T-helper 17 cell (primary cell): ENCODE measurements at regions not wholly inside any gene's neighbourhood (a gene's known extent, or its start where the extent isn't known, plus 50 kb on each side); places are given as distances from the start of the nearest gene placed in this dataset.

ENCODE experiments used
- ATAC-seq: fragments of 150-1000 bp; cut with Tn5 transposase; 2 replicates; pipeline ENCODE4 v1.10.0; 2021; ENCODE audit warnings: mild to moderate bottlenecking, moderate library complexity
- DNase-seq, 3 donors: peaks; one replicate each; pipeline versions ENCODE4 v3.0.0 to v3.0.0-alpha.2; 2020 to 2021
- H3K9me3 ChIP-seq: one replicate; pipeline ENCODE4 v1.7.0; 2013; ENCODE audit warnings: low read length, mild to moderate bottlenecking; ENCODE audit not compliant: control insufficient read depth, poor library complexity, severe bottlenecking
- H3K27ac Mint-ChIP-seq: one replicate; pipeline ENCODE4 v1.8.0; 2022; ENCODE audit warnings: mild to moderate bottlenecking, moderate library complexity, mixed read lengths
- H3K27me3 Mint-ChIP-seq: one replicate; pipeline ENCODE4 v1.8.0; 2022; ENCODE audit warnings: mixed read lengths
- H3K36me3 Mint-ChIP-seq: one replicate; pipeline ENCODE4 v1.8.0; 2022; ENCODE audit warnings: low read depth, mixed read lengths
- H3K4me1 Mint-ChIP-seq: one replicate; pipeline ENCODE4 v1.8.0; 2022; ENCODE audit warnings: mild to moderate bottlenecking, mixed read lengths
- H3K4me3 Mint-ChIP-seq: one replicate; pipeline ENCODE4 v1.8.0; 2022; ENCODE audit warnings: mild to moderate bottlenecking, moderate library complexity, mixed read lengths

- ATAC-seq (no peak), DNase-seq (no peak)
- Mint-ChIP-seq H3K36me3 (no peaks in the 10 kb centered on the region), H3K27me3 (no peaks in the 10 kb centered on the region), H3K4me1 (no peaks in the 10 kb centered on the region), H3K4me3 (no peak overlapping the region), H3K27ac (no peak overlapping the region)
- H3K9me3 ChIP-seq, result no peaks in the 10 kb centered on the region
Measured at GRCh38 chr5:89399548-89399947, 516.6 kb upstream of the MEF2C start.

- no peak for DNase-seq
- Mint-ChIP-seq H3K4me1 (no peaks in the 10 kb centered on the region), H3K27ac (no peak overlapping the region), H3K36me3 (no peaks in the 10 kb centered on the region), H3K27me3 (no peaks in the 10 kb centered on the region), H3K4me3 (no peak overlapping the region)
- H3K9me3 ChIP-seq, result no peaks in the 10 kb centered on the region
- ATAC-seq, result peak; percentile 50
Measured at GRCh38 chr5:89397096-89397495, 514.1 kb upstream of the MEF2C start.

- Mint-ChIP-seq H3K27ac (no peak overlapping the region), H3K36me3 (no peaks in the 10 kb centered on the region), H3K4me3 (no peak overlapping the region), H3K4me1 (no peaks in the 10 kb centered on the region), H3K27me3 (no peaks in the 10 kb centered on the region)
- DNase-seq (no peak), ATAC-seq (peak; percentile 25)
- no peaks in the 10 kb centered on the region for H3K9me3 ChIP-seq
Measured at GRCh38 chr5:89396278-89396954, 513.4 kb upstream of the MEF2C start.

- Mint-ChIP-seq H3K4me1 (no peaks in the 10 kb centered on the region), H3K4me3 (no peak overlapping the region), H3K27ac (no peak overlapping the region), H3K36me3 (no peaks in the 10 kb centered on the region), H3K27me3 (no peaks in the 10 kb centered on the region)
- H3K9me3 ChIP-seq, result no peaks in the 10 kb centered on the region
- DNase-seq (no peak), ATAC-seq (no peak)
Measured at GRCh38 chr5:89395111-89395510, 512.1 kb upstream of the MEF2C start.

- Mint-ChIP-seq H3K27ac (no peak overlapping the region), H3K4me3 (no peak overlapping the region), H3K27me3 (no peaks in the 10 kb centered on the region), H3K36me3 (no peaks in the 10 kb centered on the region), H3K4me1 (no peaks in the 10 kb centered on the region)
- H3K9me3 ChIP-seq, result no peaks in the 10 kb centered on the region
- DNase-seq, result no peak
- ATAC-seq, result no peak
Measured at GRCh38 chr5:89388872-89389271, 505.9 kb upstream of the MEF2C start.

- ATAC-seq (no peak), DNase-seq (no peak)
- no peaks in the 10 kb centered on the region for H3K36me3 Mint-ChIP-seq
- H3K27ac Mint-ChIP-seq, result no peak overlapping the region
- H3K4me1 Mint-ChIP-seq, result no peaks in the 10 kb centered on the region
- no peaks in the 10 kb centered on the region for H3K27me3 Mint-ChIP-seq
- H3K9me3 ChIP-seq, result no peaks in the 10 kb centered on the region
- no peak overlapping the region for H3K4me3 Mint-ChIP-seq
Measured at GRCh38 chr5:89384391-89384790, 501.4 kb upstream of the MEF2C start.

GRCh38 chr5:89380635-89381034, 497.7 kb upstream of the MEF2C start:
- Mint-ChIP-seq H3K4me3 (no peak overlapping the region), H3K27me3 (no peaks in the 10 kb centered on the region), H3K4me1 (no peaks in the 10 kb centered on the region), H3K27ac (no peak overlapping the region), H3K36me3 (no peaks in the 10 kb centered on the region)
- H3K9me3 ChIP-seq, result no peaks in the 10 kb centered on the region
- DNase-seq, result no peak
- ATAC-seq, result no peak

GRCh38 chr5:89377767-89378455, 494.9 kb upstream of the MEF2C start:
- Mint-ChIP-seq H3K36me3 (no peaks in the 10 kb centered on the region), H3K4me1 (no peaks in the 10 kb centered on the region), H3K27me3 (no peaks in the 10 kb centered on the region), H3K4me3 (no peak overlapping the region), H3K27ac (no peak overlapping the region)
- DNase-seq, result no peak
- ATAC-seq, result no peak
- H3K9me3 ChIP-seq, result no peaks in the 10 kb centered on the region

GRCh38 chr5:89374818-89375521, 492.0 kb upstream of the MEF2C start:
- Mint-ChIP-seq H3K36me3 (no peaks in the 10 kb centered on the region), H3K27ac (no peak overlapping the region), H3K4me1 (no peaks in the 10 kb centered on the region), H3K4me3 (no peak overlapping the region), H3K27me3 (no peaks in the 10 kb centered on the region)
- ATAC-seq, result no peak
- DNase-seq, result no peak
- H3K9me3 ChIP-seq, result no peaks in the 10 kb centered on the region

- no peak for DNase-seq
- Mint-ChIP-seq H3K4me3 (no peak overlapping the region), H3K27me3 (no peaks in the 10 kb centered on the region), H3K27ac (no peak overlapping the region), H3K4me1 (no peaks in the 10 kb centered on the region), H3K36me3 (no peaks in the 10 kb centered on the region)
- H3K9me3 ChIP-seq, result no peaks in the 10 kb centered on the region
- ATAC-seq, result no peak
Measured at GRCh38 chr5:89374144-89374784, 491.3 kb upstream of the MEF2C start.

GRCh38 chr5:89372176-89372575, 489.2 kb upstream of the MEF2C start:
- H3K36me3 Mint-ChIP-seq, result no peaks in the 10 kb centered on the region
- H3K27ac Mint-ChIP-seq, result no peak overlapping the region
- DNase-seq, result no peak
- no peaks in the 10 kb centered on the region for H3K9me3 ChIP-seq
- H3K4me3 Mint-ChIP-seq, result no peak overlapping the region
- H3K4me1 Mint-ChIP-seq, result no peaks in the 10 kb centered on the region
- H3K27me3 Mint-ChIP-seq, result no peaks in the 10 kb centered on the region
- no peak for ATAC-seq

GRCh38 chr5:89371646-89372045, 488.7 kb upstream of the MEF2C start:
- H3K4me3 Mint-ChIP-seq, result no peak overlapping the region
- H3K9me3 ChIP-seq, result no peaks in the 10 kb centered on the region
- no peaks in the 10 kb centered on the region for H3K36me3 Mint-ChIP-seq
- DNase-seq (no peak), ATAC-seq (no peak)
- H3K4me1 Mint-ChIP-seq, result no peaks in the 10 kb centered on the region
- no peaks in the 10 kb centered on the region for H3K27me3 Mint-ChIP-seq
- H3K27ac Mint-ChIP-seq, result no peak overlapping the region

- H3K36me3 Mint-ChIP-seq, result no peaks in the 10 kb centered on the region
- DNase-seq, result no peak
- H3K27me3 Mint-ChIP-seq, result no peaks in the 10 kb centered on the region
- H3K4me3 Mint-ChIP-seq, result no peak overlapping the region
- no peak overlapping the region for H3K27ac Mint-ChIP-seq
- ATAC-seq, result no peak
- no peaks in the 10 kb centered on the region for H3K9me3 ChIP-seq
- no peaks in the 10 kb centered on the region for H3K4me1 Mint-ChIP-seq
Measured at GRCh38 chr5:89359046-89359445, 476.1 kb upstream of the MEF2C start.
